Skeletal muscle satellite cell (primary cell): ENCODE measurements at regions not wholly inside any gene's neighbourhood (a gene's known extent, or its start where the extent isn't known, plus 50 kb on each side); places are given as distances from the start of the nearest gene placed in this dataset.

ENCODE experiments used
- H3K27me3 ChIP-seq: 2 replicates; pipeline ENCODE4 v1.7.0; 2013; ENCODE audit warnings: low read length; ENCODE audit not compliant: control insufficient read depth, insufficient read depth
- H3K36me3 ChIP-seq: 2 replicates; pipeline ENCODE4 v1.7.0; 2013; ENCODE audit warnings: mild to moderate bottlenecking, control low read depth, low read length; ENCODE audit not compliant: insufficient read depth
- H3K4me1 ChIP-seq: 2 replicates; pipeline ENCODE4 v1.7.0; 2013; ENCODE audit warnings: low read length; ENCODE audit not compliant: control insufficient read depth, insufficient read depth
- H3K4me2 ChIP-seq: 2 replicates; pipeline ENCODE4 v1.7.0; 2013; ENCODE audit warnings: mild to moderate bottlenecking, low read length
- H3K4me3 ChIP-seq: 2 replicates; pipeline ENCODE4 v1.7.0; 2013; ENCODE audit warnings: low read length
- H3K9ac ChIP-seq: 2 replicates; pipeline ENCODE4 v1.7.0; 2013; ENCODE audit warnings: mild to moderate bottlenecking, low read depth, low read length, moderate library complexity
- H3K9me3 ChIP-seq: replicated peaks from 2 replicates; pipeline ENCODE4 v1.7.0; 2013; ENCODE audit warnings: mild to moderate bottlenecking, control low read depth, low read length

DNA sequence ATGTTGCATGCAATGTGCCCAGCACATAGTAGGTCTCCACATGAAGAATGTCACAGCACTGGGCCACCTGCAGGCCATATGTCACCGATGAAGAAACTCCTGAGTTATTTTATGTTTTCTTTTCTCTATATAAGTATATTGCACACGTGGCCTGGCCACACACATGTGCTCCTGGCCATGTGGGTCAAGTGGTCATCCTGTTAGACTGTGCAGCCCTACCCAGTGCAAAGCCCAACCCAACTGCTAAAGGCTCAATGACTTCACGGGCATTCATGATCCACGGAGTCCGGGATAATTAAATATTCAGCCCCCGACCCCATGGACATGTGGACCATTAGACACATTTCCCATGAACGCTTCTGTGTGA lies 163.2 kb downstream of the TEX29 start:
- Histone ChIP-seq H3K4me3 (no peak overlapping the region), H3K4me1 (no peaks in the 10 kb centered on the region), H3K4me2 (no peak overlapping the region), H3K9ac (no peak overlapping the region), H3K36me3 (no peaks in the 10 kb centered on the region), H3K27me3 (no peaks in the 10 kb centered on the region), H3K9me3 (peaks cover 7% of the 10 kb centered on the region)

DNA sequence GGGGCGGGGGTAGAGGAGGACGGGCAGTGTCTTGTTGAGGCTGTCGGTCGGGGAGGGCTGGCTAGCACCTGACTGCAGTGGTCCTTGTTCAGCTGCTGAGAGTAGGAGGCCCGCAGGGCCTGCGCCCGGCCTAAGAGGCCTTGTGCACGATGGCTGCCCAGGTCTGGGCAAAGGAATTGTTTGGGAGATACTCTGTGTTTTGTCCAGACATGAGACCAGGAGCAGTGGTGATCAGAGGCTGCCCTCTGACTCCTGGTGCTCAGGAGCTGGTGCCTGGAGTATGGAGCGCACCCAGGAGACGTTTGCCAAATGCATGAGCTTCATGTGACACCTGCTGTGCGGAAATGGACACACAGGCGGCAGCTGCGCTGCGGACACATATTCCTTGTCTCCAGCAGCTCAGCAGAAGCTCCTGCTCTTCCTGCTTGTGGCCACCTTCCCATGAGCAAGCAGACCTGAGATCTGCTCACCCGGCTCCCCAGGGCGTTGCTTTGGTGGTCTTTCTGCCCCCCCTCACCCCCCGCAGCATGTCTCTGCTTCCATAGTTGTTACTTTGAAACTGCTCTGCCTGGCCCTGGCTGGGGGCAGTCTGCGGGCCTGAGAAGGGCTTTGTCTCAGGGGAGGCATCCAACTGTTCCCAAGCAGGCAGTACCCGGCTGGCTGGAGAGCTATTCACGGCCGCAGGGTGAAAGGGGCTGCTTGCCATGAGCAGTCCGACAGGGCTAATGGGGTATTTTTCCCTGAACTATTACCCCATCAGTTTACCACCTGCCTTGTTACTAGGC lies 163.9 kb downstream of the TEX29 start:
- no peak overlapping the region for H3K9ac ChIP-seq
- H3K4me2 ChIP-seq: no peak overlapping the region
- no peak overlapping the region for H3K4me3 ChIP-seq
- H3K4me1 ChIP-seq: no peaks in the 10 kb centered on the region
- peaks cover 12% of the 10 kb centered on the region for H3K9me3 ChIP-seq
- no peaks in the 10 kb centered on the region for H3K36me3 ChIP-seq
- no peaks in the 10 kb centered on the region for H3K27me3 ChIP-seq

DNA sequence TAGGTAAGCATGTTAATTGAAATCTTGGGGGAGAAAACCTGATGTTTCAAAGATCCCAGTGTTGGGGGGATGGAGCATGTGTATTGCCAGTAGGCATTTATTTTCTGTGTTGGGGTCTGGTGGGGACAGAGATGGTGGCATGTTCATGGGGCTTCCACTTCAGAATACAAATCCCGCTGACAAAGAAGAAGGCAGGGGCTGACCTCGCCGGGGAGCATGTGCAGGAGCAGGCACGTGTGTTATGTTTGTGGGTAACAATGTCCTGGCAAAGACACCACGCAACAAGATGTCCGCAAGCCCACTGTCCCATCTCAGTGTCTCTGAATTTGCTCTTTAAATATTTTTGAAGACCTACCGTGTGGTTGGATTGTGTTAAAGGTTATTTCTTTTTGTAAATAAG lies 164.5 kb downstream of the TEX29 start:
- no peaks in the 10 kb centered on the region for H3K36me3 ChIP-seq
- H3K9ac ChIP-seq: no peak overlapping the region
- no peaks in the 10 kb centered on the region for H3K27me3 ChIP-seq
- peaks cover 13% of the 10 kb centered on the region for H3K9me3 ChIP-seq
- H3K4me2 ChIP-seq: no peak overlapping the region
- no peaks in the 10 kb centered on the region for H3K4me1 ChIP-seq
- no peak overlapping the region for H3K4me3 ChIP-seq

DNA sequence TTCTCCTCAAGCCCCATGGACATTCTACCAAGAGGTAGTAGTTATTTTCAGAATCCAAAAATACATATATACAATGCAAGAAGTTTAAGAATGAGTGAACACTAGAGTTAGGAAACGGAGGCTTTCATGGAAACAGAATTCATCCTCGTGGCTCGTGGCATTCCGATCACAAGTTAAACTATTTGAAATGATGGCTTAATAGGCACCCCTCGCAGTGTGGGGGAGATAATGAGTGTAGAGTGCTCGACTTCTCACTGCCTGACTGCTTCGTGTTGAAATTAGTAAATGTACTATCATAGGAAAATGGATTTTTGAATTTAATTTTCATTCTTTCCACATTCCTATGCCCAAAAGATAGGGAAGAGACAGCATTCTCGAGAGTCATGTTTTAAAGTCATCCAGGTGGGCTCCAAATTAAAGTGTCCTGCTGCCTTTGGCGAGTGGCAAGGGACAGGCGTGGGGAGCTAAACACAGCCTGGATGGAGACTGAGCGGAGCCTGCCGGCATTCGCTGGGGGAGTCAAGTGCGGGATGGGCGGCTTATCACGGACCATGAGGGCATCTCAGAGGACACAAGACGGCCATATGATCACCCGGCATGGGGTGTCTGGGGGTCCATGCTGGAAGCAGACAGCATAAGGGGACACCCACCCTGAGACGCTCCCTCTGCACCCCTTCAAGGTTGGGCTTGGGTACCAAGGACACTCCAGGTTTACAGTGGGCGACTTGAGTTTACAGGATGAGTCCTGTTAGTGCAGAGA lies 165.2 kb downstream of the TEX29 start:
- H3K4me2 ChIP-seq: no peak overlapping the region
- no peaks in the 10 kb centered on the region for H3K36me3 ChIP-seq
- H3K27me3 ChIP-seq: no peaks in the 10 kb centered on the region
- H3K9ac ChIP-seq: no peak overlapping the region
- H3K4me3 ChIP-seq: no peak overlapping the region
- H3K9me3 ChIP-seq: peaks cover 13% of the 10 kb centered on the region
- H3K4me1 ChIP-seq: no peaks in the 10 kb centered on the region

DNA sequence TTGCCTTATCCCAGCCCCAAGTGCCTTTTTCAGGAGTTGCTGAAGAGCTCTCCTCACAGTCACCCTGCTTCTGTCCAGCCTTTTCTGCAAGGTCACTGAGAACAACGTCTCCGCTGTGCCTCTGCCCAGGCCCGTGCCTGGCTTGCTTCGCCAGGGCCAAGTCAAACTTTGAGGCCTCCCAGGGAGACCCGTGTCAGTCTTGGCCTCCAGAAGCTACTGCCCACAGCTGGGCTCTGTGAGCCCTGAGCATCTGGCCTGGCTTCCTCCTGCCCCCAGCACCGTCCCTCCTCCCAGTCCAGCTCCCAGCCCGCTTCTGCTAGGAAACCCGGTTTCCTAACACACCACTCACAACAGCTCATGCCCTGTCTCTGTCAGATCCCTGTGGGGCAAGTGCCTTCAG lies 165.9 kb downstream of the TEX29 start:
- no peak overlapping the region for H3K4me3 ChIP-seq
- H3K9ac ChIP-seq: no peak overlapping the region
- H3K4me1 ChIP-seq: no peaks in the 10 kb centered on the region
- no peak overlapping the region for H3K4me2 ChIP-seq
- H3K9me3 ChIP-seq: peaks cover 13% of the 10 kb centered on the region
- H3K36me3 ChIP-seq: no peaks in the 10 kb centered on the region
- H3K27me3 ChIP-seq: no peaks in the 10 kb centered on the region

DNA sequence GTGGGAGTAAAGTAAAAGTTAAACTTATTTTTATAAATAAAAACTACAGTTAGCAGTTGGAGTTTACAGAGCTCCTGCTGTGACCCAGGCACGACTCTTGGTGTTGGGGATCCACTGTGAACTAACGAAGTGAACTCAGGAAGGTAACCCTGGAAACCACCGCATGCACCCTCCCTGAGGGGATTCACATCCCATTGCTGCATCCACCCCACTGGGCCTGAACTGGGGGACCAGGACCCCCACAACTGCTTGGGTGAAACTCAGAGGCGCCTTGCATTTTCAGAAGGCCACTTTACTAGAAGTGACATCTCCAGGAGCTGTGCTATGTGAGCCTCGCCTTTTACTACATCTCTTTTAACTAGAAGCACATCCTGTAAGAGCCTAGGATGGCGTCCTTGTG lies 166.4 kb downstream of the TEX29 start:
- Histone ChIP-seq H3K4me1 (no peaks in the 10 kb centered on the region), H3K9ac (no peak overlapping the region), H3K27me3 (no peaks in the 10 kb centered on the region), H3K9me3 (peaks cover 13% of the 10 kb centered on the region), H3K4me3 (no peak overlapping the region), H3K36me3 (no peaks in the 10 kb centered on the region), H3K4me2 (no peak overlapping the region)

DNA sequence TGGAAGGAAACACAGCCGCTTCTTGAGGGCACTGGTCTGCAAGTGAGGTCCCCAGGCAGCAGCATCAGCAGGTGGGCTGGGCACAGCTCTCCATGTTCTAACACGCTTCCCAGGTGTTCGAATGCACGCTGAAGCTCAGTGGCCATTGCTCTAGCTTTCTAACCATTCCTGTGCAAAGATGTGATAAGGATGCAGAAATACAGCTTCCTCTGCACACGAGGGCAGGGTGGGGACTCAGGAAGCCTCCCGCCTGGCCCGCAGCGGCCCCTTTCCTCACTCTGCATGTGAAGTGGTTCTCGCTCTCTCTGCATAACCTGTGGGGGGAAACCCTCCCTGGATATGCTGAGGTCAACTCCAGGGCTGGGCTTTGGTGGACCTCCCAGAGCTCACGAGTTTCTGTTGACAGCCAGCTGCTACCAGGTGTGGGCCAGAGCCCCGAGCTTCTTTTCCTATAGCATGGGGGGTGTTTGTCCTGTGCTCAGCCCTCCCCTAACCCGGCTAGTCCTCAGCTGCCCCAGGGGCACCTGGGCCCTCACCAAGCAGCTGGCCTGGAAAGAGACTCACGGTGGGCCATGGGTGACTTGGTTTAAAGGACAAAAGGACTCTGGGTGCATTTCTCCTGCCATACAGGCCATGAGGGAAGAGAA lies 168.2 kb downstream of the TEX29 start:
- peaks cover 13% of the 10 kb centered on the region for H3K9me3 ChIP-seq
- H3K36me3 ChIP-seq: no peaks in the 10 kb centered on the region
- no peak overlapping the region for H3K4me3 ChIP-seq
- no peak overlapping the region for H3K9ac ChIP-seq
- H3K4me1 ChIP-seq: no peaks in the 10 kb centered on the region
- no peaks in the 10 kb centered on the region for H3K27me3 ChIP-seq
- H3K4me2 ChIP-seq: no peak overlapping the region

DNA sequence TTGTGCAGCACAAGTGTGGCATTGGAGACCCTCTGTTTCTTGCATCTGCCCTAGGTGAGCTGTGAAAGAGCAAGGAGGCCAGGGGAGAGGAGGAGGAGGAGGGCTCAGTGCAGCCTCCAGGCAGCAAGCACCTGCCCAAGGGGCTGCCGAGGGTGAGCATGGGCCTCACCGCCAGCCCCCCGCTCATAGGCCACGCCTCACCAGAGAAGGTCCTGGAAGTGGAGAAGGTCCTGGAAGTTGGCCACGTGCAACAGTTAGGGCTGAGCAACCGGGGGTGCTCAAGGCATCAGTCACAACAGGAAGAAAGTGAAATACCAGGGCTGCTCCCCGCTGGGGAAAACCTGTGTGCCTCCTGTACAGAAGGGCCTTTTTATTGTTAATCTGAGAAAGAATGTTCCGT lies 168.9 kb downstream of the TEX29 start:
- Histone ChIP-seq H3K4me3 (no peak overlapping the region), H3K27me3 (no peaks in the 10 kb centered on the region), H3K4me1 (no peaks in the 10 kb centered on the region), H3K9me3 (peaks cover 13% of the 10 kb centered on the region), H3K9ac (no peak overlapping the region), H3K36me3 (no peaks in the 10 kb centered on the region), H3K4me2 (no peak overlapping the region)

DNA sequence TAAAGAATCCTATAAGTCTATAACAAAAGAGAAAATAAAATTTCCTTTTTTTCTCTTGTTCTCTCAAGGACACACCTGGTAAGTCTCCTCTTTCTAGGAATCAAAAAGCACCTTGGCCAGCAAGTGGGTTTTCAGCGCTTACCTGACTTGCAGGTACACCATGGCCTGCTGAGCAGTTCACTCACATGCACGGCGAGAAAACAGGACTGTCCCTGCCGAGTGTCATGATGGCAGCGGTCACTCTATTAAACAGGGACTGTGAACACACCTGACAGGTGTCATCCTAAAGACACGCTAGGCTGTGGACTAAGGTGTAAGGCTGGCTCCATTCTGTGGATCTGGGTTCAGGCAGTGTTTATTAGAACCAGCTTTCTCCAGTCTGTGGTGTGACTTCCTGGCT lies 170.2 kb downstream of the TEX29 start:
- no peaks in the 10 kb centered on the region for H3K27me3 ChIP-seq
- H3K4me3 ChIP-seq: no peak overlapping the region
- no peak overlapping the region for H3K9ac ChIP-seq
- no peak overlapping the region for H3K4me2 ChIP-seq
- no peaks in the 10 kb centered on the region for H3K36me3 ChIP-seq
- H3K9me3 ChIP-seq: peaks cover 13% of the 10 kb centered on the region
- H3K4me1 ChIP-seq: no peaks in the 10 kb centered on the region

DNA sequence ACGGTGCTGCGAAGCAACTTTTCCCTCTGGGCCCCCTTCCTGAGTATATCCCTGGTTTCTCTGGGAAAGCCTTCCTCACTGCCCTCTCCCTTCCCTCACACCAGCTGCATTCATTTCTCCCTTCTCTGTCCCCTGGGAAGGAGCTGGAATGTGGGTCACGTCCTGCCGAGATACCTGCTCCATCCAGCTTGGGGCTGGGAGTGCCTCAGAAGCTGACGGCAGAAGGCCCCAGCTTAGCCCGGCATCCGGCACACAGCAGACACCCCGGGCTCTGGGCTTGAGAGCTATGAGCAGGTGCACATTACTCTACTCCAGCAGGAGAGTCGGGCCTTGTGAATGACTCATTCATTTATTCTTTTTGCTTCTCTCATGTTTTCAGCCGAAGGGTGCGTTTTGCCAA lies 170.6 kb downstream of the TEX29 start:
- H3K9me3 ChIP-seq: peaks cover 13% of the 10 kb centered on the region
- H3K9ac ChIP-seq: no peak overlapping the region
- H3K27me3 ChIP-seq: no peaks in the 10 kb centered on the region

DNA sequence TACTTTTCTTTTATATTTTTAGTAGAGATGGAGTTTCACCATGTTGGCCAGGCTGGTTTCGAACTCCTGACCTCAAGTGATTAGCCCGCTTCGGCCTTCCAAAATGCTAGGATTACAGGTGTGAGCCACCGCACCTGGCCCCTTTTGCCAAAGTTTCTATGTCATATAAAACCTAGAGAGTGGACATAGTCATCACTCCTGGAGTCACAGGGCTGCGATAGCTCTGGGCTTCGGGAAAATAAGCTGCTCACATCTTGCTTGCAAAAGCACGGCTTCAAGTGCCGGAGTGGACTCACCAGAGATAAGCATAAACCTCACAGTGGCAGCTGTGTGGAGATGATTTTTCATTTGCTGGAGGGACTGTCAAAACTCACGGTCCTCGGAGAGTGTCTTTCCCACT lies 171.2 kb downstream of the TEX29 start:
- H3K9me3 ChIP-seq: peaks cover 13% of the 10 kb centered on the region
- H3K4me2 ChIP-seq: no peak overlapping the region
- no peaks in the 10 kb centered on the region for H3K27me3 ChIP-seq
- H3K4me3 ChIP-seq: no peak overlapping the region
- H3K36me3 ChIP-seq: no peaks in the 10 kb centered on the region
- no peak overlapping the region for H3K9ac ChIP-seq
- H3K4me1 ChIP-seq: no peaks in the 10 kb centered on the region

More for the DNA sequence above, 170.6 kb downstream of the TEX29 start:
- Histone ChIP-seq H3K4me1 (no peaks in the 10 kb centered on the region), H3K4me3 (no peak overlapping the region), H3K36me3 (no peaks in the 10 kb centered on the region), H3K4me2 (no peak overlapping the region)
